Limb (tissue), 2 donors: ENCODE measurements at regions not wholly inside any gene's neighbourhood (a gene's known extent, or its start where the extent isn't known, plus 50 kb on each side); places are given as distances from the start of the nearest gene placed in this dataset.
A peak's percentile ranks its signal among the peaks of the same experiment; 100 is the strongest.

Experiments used
- DNase-seq, 2 donors: peaks; one replicate each; pipeline ENCODE4 v3.0.0-alpha.2; 2016; ENCODE audit errors: extremely low spot score in 2 of 2

- no peak for DNase-seq
These were observed 221.1 kb downstream of the SNX10 start for GRCh38 chr7:26512737-26513136.

- DNase-seq: no peak
These were observed 222.3 kb downstream of the SNX10 start for GRCh38 chr7:26513948-26514347.

GRCh38 chr7:26514633-26515032, 223.0 kb downstream of the SNX10 start:
- no peak for DNase-seq

GRCh38 chr7:26515314-26515842, 223.7 kb downstream of the SNX10 start:
- no peak for DNase-seq

GRCh38 chr7:26520483-26520882, 228.8 kb downstream of the SNX10 start:
- DNase-seq: no peak

GRCh38 chr7:26522633-26523032, 231.0 kb downstream of the SNX10 start:
- DNase-seq: no peak

- no peak for DNase-seq
These were observed 234.0 kb downstream of the SNX10 start for GRCh38 chr7:26525398-26526264.

- no peak for DNase-seq
These were observed 234.6 kb downstream of the SNX10 start for GRCh38 chr7:26526265-26526587.

- DNase-seq: no peak
These were observed 240.3 kb downstream of the SNX10 start for GRCh38 chr7:26531926-26532325.

- DNase-seq: no peak
These were observed 240.8 kb downstream of the SNX10 start for GRCh38 chr7:26532471-26532870.

- no peak for DNase-seq
These were observed 241.6 kb downstream of the SNX10 start for GRCh38 chr7:26533217-26533616.

- no peak for DNase-seq
These were observed 243.2 kb downstream of the SNX10 start for GRCh38 chr7:26534649-26535482.

GRCh38 chr7:26535483-26536007, 243.9 kb downstream of the SNX10 start:
- no peak for DNase-seq

GRCh38 chr7:26538216-26538615, 246.6 kb downstream of the SNX10 start:
- DNase-seq: no peak

GRCh38 chr7:26538689-26539088, 247.0 kb downstream of the SNX10 start:
- no peak for DNase-seq

GRCh38 chr7:26543340-26543739, 251.7 kb downstream of the SNX10 start:
- no peak for DNase-seq

- DNase-seq: peak in 1 of 2 donors; percentile 26
These were observed 252.3 kb downstream of the SNX10 start for GRCh38 chr7:26543951-26544350.

- no peak for DNase-seq
These were observed 254.9 kb downstream of the SNX10 start for GRCh38 chr7:26546508-26547053.

GRCh38 chr7:26547156-26547555, 255.5 kb downstream of the SNX10 start:
- no peak for DNase-seq

GRCh38 chr7:26549281-26549944, 257.8 kb downstream of the SNX10 start:
- DNase-seq: no peak

- no peak for DNase-seq
These were observed 258.8 kb downstream of the SNX10 start for GRCh38 chr7:26550492-26550891.
